ENCODE measurements at regions not wholly inside any gene's neighbourhood (a gene's known extent, or its start where the extent isn't known, plus 50 kb on each side); places are given as distances from the start of the nearest gene placed in this dataset.

DNA sequence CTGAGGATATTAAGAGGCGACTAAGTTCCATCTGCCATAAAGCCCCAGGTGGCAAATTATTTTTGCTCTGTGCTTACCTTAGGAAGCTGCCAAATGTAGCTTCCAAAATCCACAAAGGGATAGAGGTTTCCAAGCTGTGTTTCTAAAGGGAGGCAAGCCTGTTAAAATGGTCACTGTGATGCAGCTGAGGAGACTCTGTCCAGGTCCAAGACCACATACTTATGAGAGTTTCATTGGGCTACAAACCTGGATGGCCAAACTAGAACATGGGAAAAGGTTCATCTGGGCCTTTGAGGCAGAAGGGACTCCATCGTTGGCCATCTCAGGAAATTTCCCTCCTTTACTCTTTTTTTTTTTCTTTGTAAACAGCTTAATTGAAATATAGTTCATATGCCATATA, 306.9 kb upstream of the FGF13 start:
- H3K4me3 Mint-ChIP-seq: no peak overlapping the region
- peaks cover 15 to 39% of the 10 kb centered on the region in 2 experiments for H3K9me3 Mint-ChIP-seq
- no peaks in the 10 kb centered on the region for H3K4me1 ChIP-seq (ENCODE audit: insufficient read depth, low read length)
- peaks cover 3 to 5% (median 3%) of the 10 kb centered on the region in 3 experiments; a peak in 3 of 7 replicates for H3K36me3 Mint-ChIP-seq (ENCODE audit: insufficient read depth in 1 of 3, low read depth in 3 of 3)
- no peak overlapping the region for H4K91ac ChIP-seq (ENCODE audit: insufficient read length, low read depth, low read length)
- no peak overlapping the region for H3T11ph ChIP-seq (ENCODE audit: low read length)
- no peaks in the 10 kb centered on the region for H3K23me2 ChIP-seq (ENCODE audit: insufficient read length, low read depth, low read length, poor library complexity, severe bottlenecking)
- H3K27ac ChIP-seq (ENCODE audit: insufficient read length, low read depth, low read length): no peak overlapping the region
- no peak overlapping the region for H3K27ac Mint-ChIP-seq
- H3K79me2 ChIP-seq (ENCODE audit: insufficient read depth, low read length): no peaks in the 10 kb centered on the region; the same call in 1 of the 2 replicates
- H3K27me3 ChIP-seq (ENCODE audit: insufficient read depth, low read length): no peaks in the 10 kb centered on the region
- H3K9me3 ChIP-seq (ENCODE audit: control insufficient read depth, low read depth, low read length): no peaks in the 10 kb centered on the region
- no peaks in the 10 kb centered on the region for H3K4me1 Mint-ChIP-seq
- no CpG with 5 or more reads among the region's 2 CpGs for WGBS (ENCODE audit: extremely low coverage, insufficient read length, low lambda C conversion rate)
- H3K9ac ChIP-seq (ENCODE audit: extremely low read depth, insufficient read length, low read length): no peak overlapping the region
- H3K23ac ChIP-seq (ENCODE audit: insufficient read length, low read depth, low read length): no peak overlapping the region
- no peaks in the 10 kb centered on the region for H3K79me1 ChIP-seq (ENCODE audit: insufficient read depth, low read depth, low read length, poor library complexity, severe bottlenecking)
- H4K20me1 ChIP-seq (ENCODE audit: control insufficient read depth, insufficient read depth, insufficient read length): no peaks in the 10 kb centered on the region
- H3K56ac ChIP-seq (ENCODE audit: insufficient read length, low read depth, low read length): no peak overlapping the region
- H2AK5ac ChIP-seq (ENCODE audit: insufficient read length, low read length): no peak overlapping the region
- H3K4me2 ChIP-seq (ENCODE audit: insufficient read depth, insufficient read length, low read length): no peak overlapping the region
- TF ChIP-seq CTCF (conservative IDR thresholded peaks at IDR 0.05): no peak
- no peak overlapping the region for H4K5ac ChIP-seq (ENCODE audit: insufficient read length, low read depth, low read length)
- DNase-seq: no peak
- no peak overlapping the region for H4K8ac ChIP-seq (replicated peaks; ENCODE audit: insufficient read length, low read depth, low read length)
- H2BK20ac ChIP-seq (ENCODE audit: low read depth, low read length, poor library complexity, severe bottlenecking): no peak overlapping the region
- no peak overlapping the region for H2BK15ac ChIP-seq (ENCODE audit: low read depth, low read length)
- no peaks in the 10 kb centered on the region; the same call in 1 of the 2 replicates for H3K27me3 Mint-ChIP-seq (ENCODE audit: low read depth)
- H3K4ac ChIP-seq (ENCODE audit: low read depth, low read length): no peak overlapping the region
- no peak overlapping the region for H2BK5ac ChIP-seq (ENCODE audit: insufficient read length, low read length)
- no peak overlapping the region for H2BK12ac ChIP-seq (ENCODE audit: insufficient read length, low read depth, low read length)
- H2BK120ac ChIP-seq (ENCODE audit: low read depth, low read length, poor library complexity, severe bottlenecking): no peak overlapping the region
- no peak overlapping the region for H3K14ac ChIP-seq (ENCODE audit: insufficient read depth, low read length)
- H2AFZ ChIP-seq (ENCODE audit: low read length): no peak overlapping the region
- no peak overlapping the region for H3K18ac ChIP-seq (ENCODE audit: insufficient read length, low read depth, low read length)
